T-helper 1 cell treated with Interleukin-12 subunit alpha and Interleukin-12 subunit beta and Interleukin-4 antibody, amounts not matched to agents 30 ng/mL and 1 ng/mL, for 36 hours (primary cell): ENCODE measurements at regions not wholly inside any gene's neighbourhood (a gene's known extent, or its start where the extent isn't known, plus 50 kb on each side); places are given as distances from the start of the nearest gene placed in this dataset.

Source experiments
- intact Hi-C: fragments of 100-400 bp; cut with micrococcal nuclease; formaldehyde crosslinking; loops from one replicate; pipeline ENCODE4 v1.15.1; 2024

- intact Hi-C loops: no loop called here
Measured at GRCh38 chr2:16565481-16565880, 100.2 kb downstream of the CYRIA start.

- intact Hi-C loops: no loop called here
Measured at GRCh38 chr2:16561676-16562075, 104.0 kb downstream of the CYRIA start.

GRCh38 chr2:16561251-16561650 is 104.4 kb downstream of the CYRIA start:
- intact Hi-C loops: no loop called here

- intact Hi-C loops: no loop called here
Measured at GRCh38 chr2:16559278-16560067, 106.2 kb downstream of the CYRIA start.

- intact Hi-C loops: no loop called here
Measured at GRCh38 chr2:16554060-16554583, 111.5 kb downstream of the CYRIA start.

- intact Hi-C loops: loop anchor here (1.0 kb wide), 2 partner anchors 56 to 204 kb away; no protein-coding TSS in a partner anchor
Measured at GRCh38 chr2:16553226-16553625, 112.4 kb downstream of the CYRIA start.

GRCh38 chr2:16552202-16552601 is 113.4 kb downstream of the CYRIA start:
- intact Hi-C loops: no loop called here

GRCh38 chr2:16548036-16548435 is 117.6 kb downstream of the CYRIA start:
- intact Hi-C loops: no loop called here

GRCh38 chr2:16546128-16546754 is 119.4 kb downstream of the CYRIA start:
- intact Hi-C loops: no loop called here

- intact Hi-C loops: no loop called here
Measured at GRCh38 chr2:16538707-16539106, 126.9 kb downstream of the CYRIA start.

- intact Hi-C loops: no loop called here
Measured at GRCh38 chr2:16537347-16537746, 128.3 kb downstream of the CYRIA start.

- intact Hi-C loops: no loop called here
Measured at GRCh38 chr2:16526193-16526592, 139.4 kb downstream of the CYRIA start.

- intact Hi-C loops: loop anchor here (1.0 kb wide), 2 partner anchors 84 to 232 kb away; no protein-coding TSS in a partner anchor
Measured at GRCh38 chr2:16525265-16525887, 140.3 kb downstream of the CYRIA start.

GRCh38 chr2:16523711-16524110 is 141.9 kb downstream of the CYRIA start:
- intact Hi-C loops: no loop called here

GRCh38 chr2:16522031-16522831 is 143.4 kb downstream of the CYRIA start:
- intact Hi-C loops: no loop called here

- intact Hi-C loops: no loop called here
Measured at GRCh38 chr2:16520891-16521290, 144.7 kb downstream of the CYRIA start.

GRCh38 chr2:16515696-16516095 is 149.9 kb downstream of the CYRIA start:
- intact Hi-C loops: no loop called here

- intact Hi-C loops: no loop called here
Measured at GRCh38 chr2:16513626-16514025, 152.0 kb downstream of the CYRIA start.

- intact Hi-C loops: no loop called here
Measured at GRCh38 chr2:16511041-16511440, 154.6 kb downstream of the CYRIA start.

GRCh38 chr2:16509042-16509441 is 156.6 kb downstream of the CYRIA start:
- intact Hi-C loops: no loop called here

- intact Hi-C loops: no loop called here
Measured at GRCh38 chr2:16508490-16508851, 157.2 kb downstream of the CYRIA start.
